Left ventricle myocardium superior (tissue), 1 donor: ENCODE measurements at regions not wholly inside any gene's neighbourhood (a gene's known extent, or its start where the extent isn't known, plus 50 kb on each side); places are given as distances from the start of the nearest gene placed in this dataset.

Experiments
- ATAC-seq: fragments of 200-7000 bp; cut with Tn5 transposase; one replicate; pipeline ENCODE4 v1.9.1; 2020; ENCODE audit warnings: mild to moderate bottlenecking, moderate library complexity
- DNase-seq: peaks from one replicate; pipeline ENCODE4 v3.0.0-alpha.2; 2020
- intact Hi-C: fragments of 100-400 bp; cut with micrococcal nuclease; formaldehyde crosslinking; loops from one replicate; pipeline ENCODE4 v1.11.0; 2022
- donor health status: DM: no; HTN: yes; CAD: no; lungs with severe emphysema.

DNA sequence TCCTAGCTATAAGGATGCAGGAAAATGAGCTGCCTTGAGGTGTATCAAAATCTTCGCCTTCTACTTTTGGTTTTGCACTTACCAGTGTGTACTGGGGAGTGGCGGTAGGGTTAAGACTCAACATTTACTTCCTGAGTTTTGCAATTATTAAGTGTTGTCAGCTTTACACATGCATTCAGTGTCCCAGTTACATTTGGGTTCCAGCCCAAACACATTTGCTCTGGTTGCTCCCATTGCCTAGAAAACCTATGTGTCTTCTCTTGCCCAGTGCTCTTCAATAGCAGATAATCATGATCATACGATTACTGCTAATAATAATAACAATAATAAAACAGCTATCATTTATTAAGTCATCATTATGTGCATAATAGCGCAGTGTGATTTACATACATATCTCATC is 241.5 kb upstream of the PAPPA start:
- intact Hi-C loops = no loop called here
- ATAC-seq (no peak), DNase-seq (no peak)

DNA sequence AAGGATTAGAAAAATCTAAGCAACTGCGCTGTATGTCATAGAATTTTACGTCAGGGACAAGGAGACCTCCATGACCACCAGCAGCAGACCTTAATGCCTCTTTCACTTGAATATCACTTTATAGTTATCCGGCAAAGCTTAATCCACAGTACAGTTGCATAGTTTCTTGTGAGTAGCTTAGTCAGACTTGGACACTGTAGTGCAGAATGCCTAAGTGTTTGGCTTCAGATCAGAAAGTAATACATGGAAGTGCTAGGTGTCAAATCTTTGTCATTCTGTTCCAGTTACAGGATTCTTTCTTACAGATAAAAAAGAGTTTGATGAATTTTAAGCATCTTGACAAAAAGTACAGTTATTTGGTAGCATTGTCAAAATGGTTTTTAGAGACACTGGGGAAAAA is 239.9 kb upstream of the PAPPA start:
- intact Hi-C loops = no loop called here
- peak; percentile 22 for ATAC-seq
- DNase-seq = no peak

DNA sequence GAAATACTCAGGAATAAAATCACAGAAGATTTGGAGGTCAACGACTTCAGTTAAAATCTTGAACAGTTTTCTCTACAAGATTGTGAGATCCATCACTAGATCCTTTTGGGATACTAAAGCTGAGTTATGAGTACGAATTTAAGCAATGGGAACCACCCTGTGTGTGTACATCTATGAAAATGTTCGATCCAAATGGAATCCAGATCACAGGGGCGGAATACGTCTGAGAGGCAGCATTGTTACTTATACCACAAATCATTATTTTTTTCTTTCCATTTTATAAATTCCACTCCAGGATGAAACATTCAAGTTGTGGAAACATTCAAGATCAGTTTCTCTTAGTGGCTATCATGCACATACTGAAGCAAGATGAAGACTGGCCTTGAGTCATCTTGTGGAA is 239.3 kb upstream of the PAPPA start:
- intact Hi-C loops = no loop called here
- DNase-seq (no peak), ATAC-seq (no peak)

DNA sequence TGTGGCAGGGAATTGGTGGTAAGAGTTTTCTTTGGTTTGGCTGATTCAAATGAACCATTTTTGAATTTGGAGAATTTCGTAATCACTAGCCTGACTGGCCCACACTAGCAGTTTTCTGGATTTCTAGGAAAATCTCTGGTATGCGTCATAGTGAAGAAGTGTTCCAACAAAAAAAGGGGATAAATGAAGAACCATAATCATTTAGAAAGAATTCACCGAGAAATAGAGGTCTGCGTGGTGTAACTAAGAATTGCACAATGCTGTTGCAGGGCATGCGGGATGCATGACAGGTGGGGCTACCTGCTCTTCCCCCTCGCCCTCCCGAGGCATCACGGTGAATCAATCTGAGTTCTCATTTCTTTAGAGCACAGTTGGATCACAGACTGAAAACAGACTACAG is 232.3 kb upstream of the PAPPA start:
- intact Hi-C loops = no loop called here
- peak; percentile 38 for ATAC-seq
- peak; percentile 17 for DNase-seq

DNA sequence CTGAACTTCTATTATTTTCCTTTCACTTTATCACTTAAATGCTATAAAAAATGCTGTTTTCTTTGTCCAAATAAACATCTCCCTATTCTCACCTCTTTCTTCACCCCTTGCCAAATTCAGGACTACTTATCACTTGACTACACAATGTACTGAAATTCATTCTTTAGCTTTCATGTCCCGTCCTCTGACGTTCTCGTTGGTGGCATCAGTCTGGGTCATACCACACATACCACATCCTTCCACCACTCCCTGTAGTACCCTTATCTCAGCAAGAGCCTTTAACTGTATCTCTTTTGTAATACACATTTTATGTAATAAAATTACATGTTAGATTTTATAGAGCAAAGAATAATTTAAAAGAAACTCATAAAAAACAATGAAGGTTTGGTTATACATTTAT is 231.1 kb upstream of the PAPPA start:
- intact Hi-C loops = no loop called here
- ATAC-seq = peak; percentile 57
- no peak for DNase-seq

DNA sequence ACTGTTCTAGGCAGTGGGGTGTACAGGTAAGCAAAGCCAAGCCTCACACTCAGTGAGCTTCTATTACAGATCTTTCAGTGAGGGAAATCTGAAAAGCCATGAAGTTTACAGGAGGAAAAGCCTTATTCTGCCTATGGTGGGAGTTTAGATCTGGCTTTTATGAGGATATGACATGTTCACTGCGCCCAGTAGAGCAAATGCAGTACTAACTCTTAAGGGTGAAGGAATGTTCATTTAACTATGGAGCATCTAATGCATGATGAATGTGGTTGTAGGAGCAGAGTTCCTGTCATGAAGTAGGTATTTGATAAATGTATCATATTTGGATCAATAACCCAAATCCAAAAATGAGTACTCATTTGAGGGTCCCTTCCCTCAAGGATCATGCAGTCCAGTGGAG is 230.2 kb upstream of the PAPPA start:
- intact Hi-C loops = no loop called here
- no peak for ATAC-seq
- no peak for DNase-seq

DNA sequence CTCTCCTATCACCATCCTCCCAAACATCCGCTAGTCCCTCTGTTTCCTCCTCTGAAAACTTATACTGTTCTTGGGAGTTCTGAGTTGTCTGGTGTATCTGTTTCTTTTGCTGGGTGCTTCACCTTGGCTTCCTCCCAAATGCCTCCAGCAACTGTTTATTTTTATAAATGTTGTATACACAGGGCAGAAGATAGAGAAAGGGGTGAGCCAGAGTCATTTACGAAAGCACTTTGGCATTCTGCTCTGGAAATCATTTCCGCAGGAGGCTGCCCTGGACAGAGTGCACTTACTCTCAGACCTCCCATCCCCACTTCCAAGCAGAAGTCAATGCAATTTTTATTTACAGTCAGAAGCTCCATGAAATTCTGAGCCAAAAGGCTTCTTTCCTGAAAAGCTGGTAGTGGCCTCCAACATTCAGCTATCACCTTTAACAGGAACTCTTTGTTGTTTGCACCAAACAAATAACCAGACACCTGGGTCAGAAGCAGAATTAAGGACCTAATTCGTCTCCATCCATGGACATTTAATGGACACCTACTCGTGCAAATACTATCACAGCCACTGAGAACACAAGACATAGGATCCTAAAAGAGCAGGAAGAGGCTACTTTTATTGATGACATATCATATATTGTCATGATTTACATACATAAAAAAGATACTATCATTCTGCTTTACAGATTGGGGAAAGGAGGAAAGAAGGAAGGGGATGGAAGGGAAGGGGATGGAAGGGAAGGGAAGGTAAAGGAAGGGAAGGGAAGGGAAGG is 229.5 kb upstream of the PAPPA start:
- DNase-seq = peak; percentile 17
- ATAC-seq = peak; percentile 97
- intact Hi-C loops = no loop called here

DNA sequence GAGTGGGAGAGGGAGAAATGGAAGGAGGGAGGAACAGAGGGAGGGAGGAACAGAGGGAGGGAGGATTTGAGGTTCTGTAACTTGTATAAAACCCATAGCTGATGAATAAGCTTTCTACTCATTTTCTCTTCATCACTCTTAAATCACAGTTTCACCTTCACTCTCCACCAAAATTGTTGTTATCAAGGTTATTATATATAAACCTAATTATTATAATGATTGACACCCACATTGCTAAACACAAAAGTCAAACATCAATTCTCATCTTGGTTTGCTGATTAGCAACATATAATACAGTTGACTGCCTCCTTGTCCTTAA is 229.0 kb upstream of the PAPPA start:
- DNase-seq (no peak), ATAC-seq (no peak)
- intact Hi-C loops = no loop called here

DNA sequence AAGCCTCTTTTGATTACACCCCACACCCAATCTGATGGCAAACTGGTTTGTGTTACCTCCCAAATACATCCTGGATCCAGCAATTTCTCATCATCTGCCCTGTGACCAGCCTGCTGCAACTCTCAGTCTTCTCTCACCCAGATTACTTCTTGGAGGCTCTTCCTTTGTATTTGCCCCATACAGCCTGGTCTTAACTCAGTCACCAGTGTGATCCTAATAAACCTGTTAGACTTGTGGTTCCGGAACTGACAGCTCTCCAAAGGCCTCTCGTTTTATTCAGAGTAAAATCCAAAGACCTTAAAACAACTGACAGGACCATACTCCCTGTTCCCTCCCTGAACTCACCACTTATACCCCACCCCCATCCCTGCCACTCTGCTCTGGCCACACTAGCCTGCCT is 228.2 kb upstream of the PAPPA start:
- ATAC-seq (no peak), DNase-seq (no peak)
- intact Hi-C loops = no loop called here

DNA sequence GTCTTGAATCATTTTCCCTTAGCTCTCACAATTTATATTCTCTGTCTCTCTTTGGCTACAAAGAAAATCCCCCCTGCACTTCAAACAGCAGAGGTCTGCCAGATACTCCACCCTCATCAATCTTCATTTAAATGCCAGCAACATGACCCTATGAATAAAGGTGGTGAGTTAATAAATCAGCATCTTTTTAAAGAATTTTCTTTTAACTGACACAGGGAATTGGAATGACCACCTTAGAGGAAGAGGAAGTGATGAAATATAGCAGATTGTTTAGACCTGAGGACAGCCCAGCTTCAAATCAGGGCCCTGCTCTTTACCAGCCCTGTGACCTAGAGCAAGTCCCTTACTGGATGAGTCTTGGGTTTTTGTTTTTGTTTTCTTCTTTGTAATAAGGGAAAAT is 223.1 kb upstream of the PAPPA start:
- ATAC-seq (no peak), DNase-seq (no peak)
- intact Hi-C loops = no loop called here

DNA sequence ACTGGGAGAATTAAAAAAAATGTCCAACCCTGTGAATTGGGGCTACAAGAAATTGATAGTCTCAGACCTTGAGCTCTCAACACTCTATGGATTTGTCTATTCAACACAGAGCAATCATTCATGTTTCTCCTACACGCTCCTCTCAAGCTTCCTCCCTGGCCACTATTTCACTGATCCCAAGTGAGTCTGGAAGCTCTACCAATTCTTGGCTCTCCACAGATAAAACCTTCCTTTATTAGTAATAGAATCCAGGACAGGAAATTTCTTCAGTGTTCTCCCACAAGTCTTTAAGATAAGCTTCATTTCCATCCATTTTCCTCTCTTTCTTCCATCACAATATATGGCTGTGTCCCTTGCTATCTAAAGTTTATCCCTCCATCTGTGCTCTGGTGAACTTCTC is 215.1 kb upstream of the PAPPA start:
- DNase-seq (no peak), ATAC-seq (no peak)
- intact Hi-C loops = no loop called here

DNA sequence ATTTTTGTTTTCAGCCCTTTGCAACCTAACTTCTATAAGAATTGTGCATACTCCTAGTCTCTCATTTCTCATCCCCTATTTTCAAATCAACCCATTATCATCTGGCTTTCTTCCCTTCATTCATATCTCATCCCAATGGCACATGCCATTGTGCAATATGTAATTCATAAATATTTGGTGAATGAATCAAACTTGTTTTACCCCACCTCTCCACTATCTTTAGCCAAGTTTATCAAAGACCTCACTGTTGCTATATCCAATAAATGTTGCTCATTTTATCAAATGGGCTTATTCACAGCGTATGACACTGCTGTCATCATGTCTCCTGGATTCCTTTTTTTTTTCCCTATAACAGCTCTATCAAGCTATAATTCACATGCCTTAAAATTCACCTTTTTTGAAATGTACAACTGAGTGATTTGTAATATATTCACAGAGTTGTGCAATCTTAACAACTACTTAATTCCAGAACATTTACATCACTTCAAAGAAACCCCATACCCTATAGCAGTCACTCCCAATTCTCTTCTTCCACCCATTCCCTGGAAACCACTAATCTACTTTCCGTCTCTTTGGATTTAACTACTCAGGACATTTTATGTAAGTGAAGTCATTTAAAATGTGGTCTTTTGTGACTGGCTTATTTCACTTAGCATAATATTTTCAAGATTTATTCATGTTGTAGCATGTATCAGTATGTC is 214.4 kb upstream of the PAPPA start:
- intact Hi-C loops = no loop called here
- ATAC-seq = peak; percentile 30

DNA sequence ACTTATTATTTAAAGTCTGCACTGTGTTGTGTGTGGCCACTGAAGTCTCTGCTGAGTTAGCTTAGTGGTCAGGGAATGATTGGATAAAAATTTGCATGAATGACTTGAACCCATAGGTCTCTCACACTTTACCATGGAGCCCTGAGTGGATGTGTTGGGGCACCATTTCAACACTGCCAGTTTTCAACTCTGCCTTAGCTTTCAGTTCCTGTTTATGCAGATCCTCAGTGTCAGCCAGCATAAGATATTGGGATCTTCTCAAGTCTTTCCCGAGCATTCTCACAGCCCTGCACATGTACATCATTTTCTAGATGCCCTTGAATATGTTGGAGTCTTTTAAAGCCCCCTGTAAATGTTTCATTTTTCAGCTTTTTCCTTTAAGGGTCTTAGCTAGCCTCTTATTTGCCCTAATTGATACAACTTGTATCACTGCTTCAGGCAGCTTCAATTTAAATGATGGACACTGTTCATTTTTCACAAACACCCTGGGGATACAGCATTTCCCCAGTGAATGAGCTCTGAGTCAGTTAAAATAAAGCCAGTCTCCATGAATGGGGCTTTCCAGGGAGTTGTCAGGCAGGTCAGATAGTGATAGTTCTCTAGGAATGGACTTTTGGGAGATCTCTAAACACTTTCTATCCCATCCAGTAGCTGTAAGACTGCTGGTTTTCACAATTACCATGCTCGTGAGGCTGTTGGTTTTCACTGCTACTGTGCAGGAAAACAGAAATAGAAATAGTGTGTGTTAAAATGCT is 211.9 kb upstream of the PAPPA start:
- intact Hi-C loops = no loop called here
- ATAC-seq (no peak), DNase-seq (no peak)

More for the DNA sequence above, 214.4 kb upstream of the PAPPA start:
- no peak for DNase-seq

DNA sequence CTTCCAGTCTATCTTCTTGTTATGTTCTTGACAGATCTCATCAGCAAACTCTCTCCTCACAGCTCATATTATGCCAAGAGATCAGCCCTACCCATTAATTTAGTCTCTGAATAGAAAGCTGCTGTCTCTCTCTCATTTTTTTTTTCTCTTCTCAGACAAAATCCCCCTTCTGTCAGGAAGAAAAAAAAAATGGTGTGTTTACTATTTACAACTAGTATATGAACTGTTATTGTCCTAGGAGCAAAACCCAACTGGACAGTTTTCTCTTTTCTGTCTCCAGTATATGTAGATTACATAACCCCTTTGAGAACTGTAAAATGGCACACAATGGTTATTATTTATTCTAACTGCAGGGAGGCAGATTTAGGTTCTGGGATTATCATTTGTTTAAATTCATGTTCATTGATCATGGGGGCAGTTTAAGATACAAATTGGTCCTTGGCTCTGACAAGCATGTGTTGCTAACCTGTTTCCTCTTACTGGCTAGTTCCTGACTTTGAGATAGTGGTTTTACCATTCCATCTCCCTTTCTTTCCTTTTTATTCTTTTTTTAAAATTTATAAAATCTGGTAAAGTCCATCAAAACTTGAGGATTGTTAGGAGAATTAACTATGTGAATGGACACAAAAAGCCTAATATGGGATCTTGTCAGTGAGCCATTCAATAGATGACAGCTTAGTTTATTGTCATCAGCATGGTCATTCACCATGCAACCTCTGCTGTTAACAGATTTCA is 210.0 kb upstream of the PAPPA start:
- intact Hi-C loops = no loop called here
- no peak for ATAC-seq
- DNase-seq = no peak

DNA sequence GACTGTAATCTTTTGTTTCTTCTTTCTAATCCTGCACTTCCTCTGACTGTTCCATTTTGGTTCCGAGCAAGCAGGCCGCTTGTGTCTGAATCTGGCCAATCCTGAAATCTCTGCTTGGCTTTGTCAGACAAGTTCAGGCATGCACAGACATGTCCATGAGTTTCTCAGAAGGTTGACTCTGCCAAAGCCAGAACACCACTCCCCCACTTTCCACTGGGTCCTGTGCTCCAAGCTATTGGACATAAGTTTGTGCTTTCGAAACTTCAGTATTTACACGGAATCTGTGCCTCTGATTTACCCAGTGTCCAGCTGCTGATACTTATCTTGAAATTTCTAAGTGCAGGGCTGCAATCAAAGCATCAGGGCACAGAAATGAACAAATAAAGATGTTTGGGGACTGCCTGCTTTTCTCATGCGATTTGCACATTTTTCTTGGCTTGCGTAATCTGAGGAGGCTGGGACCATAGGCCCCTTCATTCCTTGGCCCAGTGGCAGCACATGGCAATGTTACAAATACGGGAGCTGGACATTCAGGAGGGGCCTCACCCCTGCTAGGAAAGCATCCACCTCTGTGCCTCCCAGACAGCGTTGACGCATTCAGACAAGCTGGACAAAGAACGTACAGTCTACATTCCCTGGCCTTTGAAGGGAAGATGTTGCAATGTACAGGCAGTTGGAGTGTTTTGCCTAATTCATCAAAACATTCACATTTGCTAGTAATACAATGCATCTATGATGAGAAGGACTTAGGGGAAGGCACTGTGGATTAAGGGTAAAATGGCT is 209.2 kb upstream of the PAPPA start:
- peak; percentile 95 for ATAC-seq
- peak; percentile 80 for DNase-seq
- intact Hi-C loops = no loop called here

DNA sequence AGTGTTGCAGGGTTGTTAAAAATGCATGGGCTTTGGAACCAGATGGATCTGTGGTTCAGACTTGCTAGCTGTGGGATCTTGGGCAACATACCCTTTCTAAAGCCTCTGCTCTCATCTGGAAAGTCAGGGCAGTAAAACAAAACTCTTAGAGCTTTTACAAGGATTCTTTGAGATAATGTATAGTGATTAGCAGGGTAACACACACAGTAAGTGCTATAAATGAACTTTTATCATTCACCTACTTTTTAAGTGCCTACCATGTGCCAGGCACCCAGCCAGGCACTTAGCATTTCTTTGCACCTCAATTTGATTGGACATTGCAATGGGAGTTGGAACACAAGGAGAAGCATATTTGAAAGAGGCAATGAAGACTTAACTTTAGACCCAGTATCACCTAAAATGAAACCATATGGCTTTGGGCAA is 208.6 kb upstream of the PAPPA start:
- peak; percentile 82 for DNase-seq
- intact Hi-C loops = no loop called here
- ATAC-seq = peak; percentile 72

DNA sequence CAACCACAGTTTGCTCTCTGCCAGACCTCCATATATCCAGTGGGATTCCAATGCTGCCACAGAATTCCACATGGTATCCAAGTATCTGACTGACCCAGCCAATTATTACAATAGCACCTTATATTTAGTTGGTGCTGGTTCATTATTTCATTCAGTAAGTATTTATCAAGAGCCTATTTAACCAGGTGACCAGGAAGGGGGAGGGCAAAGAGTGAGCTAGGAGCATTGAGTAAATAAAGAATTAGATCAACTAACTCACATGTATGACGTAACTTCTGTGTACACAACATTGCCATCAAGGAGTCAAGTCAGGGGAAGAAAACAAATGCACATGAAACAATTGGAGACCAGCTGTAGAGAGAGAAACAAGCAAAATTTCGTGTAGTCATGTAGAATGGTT is 207.1 kb upstream of the PAPPA start:
- ATAC-seq (no peak), DNase-seq (no peak)
- intact Hi-C loops = no loop called here

DNA sequence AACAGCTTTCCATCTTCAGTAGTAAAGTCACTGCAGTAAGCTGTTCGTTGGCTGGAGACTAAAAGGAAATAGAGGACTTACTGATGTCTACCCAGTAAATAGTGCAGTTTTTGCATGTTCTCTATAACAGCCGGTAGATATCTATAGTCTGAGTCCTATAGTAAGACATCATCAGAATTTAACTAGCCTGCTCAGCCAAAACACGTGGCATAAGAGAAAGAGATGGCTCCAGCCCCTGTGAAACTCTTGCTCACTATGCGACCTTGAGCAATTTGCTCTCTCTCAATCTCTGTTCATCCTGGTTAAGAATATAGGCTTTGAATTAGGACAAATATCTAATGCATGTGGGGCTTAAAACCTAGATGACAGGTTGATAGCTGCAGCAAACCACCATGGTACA is 201.6 kb upstream of the PAPPA start:
- intact Hi-C loops = no loop called here
- DNase-seq (no peak), ATAC-seq (no peak)
